ENCODE measurements at regions not wholly inside any gene's neighbourhood (a gene's known extent, or its start where the extent isn't known, plus 50 kb on each side); places are given as distances from the start of the nearest gene placed in this dataset.

DNA sequence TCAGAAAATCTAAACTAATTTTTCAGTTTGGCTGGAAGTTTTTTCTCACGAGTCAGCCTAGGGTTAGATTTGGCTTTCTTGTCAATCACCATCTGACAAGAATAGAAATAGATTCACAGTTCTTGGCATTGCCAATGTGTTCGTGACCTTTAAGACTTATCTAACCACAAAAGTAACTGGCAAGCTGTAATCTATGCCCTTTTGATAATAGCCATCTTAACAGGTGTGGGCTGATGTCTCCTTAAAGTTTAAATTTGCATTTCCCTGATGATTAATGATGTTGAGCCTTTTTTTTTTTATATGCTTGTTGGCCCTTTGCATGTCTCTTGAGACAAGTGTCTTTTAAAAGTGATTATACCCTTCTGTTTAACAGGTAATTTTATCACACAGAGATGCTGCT, 460.3 kb upstream of the PRKX start:
- TF ChIP-seq EZH2 (IDR thresholded peaks at IDR 0.05; ENCODE audit: borderline replicate concordance, control insufficient read depth, low read depth, low read length): no peak
- TF ChIP-seq JUNB (IDR thresholded peaks at IDR 0.05): no peak
- no peak for TF ChIP-seq TAF1 (IDR thresholded peaks at IDR 0.05; ENCODE audit: borderline replicate concordance, low read depth, low read length)
- TF ChIP-seq, protein P1, sequence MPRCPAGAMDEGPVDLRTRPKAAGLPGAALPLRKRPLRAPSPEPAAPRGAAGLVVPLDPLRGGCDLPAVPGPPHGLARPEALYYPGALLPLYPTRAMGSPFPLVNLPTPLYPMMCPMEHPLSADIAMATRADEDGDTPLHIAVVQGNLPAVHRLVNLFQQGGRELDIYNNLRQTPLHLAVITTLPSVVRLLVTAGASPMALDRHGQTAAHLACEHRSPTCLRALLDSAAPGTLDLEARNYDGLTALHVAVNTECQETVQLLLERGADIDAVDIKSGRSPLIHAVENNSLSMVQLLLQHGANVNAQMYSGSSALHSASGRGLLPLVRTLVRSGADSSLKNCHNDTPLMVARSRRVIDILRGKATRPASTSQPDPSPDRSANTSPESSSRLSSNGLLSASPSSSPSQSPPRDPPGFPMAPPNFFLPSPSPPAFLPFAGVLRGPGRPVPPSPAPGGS (IDR thresholded peaks at IDR 0.05; ENCODE audit: borderline replicate concordance, insufficient read depth, low read depth, low read length, poor library complexity, severe bottlenecking): no peak
- TF ChIP-seq, protein P2, sequence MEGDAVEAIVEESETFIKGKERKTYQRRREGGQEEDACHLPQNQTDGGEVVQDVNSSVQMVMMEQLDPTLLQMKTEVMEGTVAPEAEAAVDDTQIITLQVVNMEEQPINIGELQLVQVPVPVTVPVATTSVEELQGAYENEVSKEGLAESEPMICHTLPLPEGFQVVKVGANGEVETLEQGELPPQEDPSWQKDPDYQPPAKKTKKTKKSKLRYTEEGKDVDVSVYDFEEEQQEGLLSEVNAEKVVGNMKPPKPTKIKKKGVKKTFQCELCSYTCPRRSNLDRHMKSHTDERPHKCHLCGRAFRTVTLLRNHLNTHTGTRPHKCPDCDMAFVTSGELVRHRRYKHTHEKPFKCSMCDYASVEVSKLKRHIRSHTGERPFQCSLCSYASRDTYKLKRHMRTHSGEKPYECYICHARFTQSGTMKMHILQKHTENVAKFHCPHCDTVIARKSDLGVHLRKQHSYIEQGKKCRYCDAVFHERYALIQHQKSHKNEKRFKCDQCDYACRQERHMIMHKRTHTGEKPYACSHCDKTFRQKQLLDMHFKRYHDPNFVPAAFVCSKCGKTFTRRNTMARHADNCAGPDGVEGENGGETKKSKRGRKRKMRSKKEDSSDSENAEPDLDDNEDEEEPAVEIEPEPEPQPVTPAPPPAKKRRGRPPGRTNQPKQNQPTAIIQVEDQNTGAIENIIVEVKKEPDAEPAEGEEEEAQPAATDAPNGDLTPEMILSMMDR (IDR thresholded peaks at IDR 0.05 in 2 of 3, conservative IDR thresholded peaks at IDR 0.05 in 1 of 3; ENCODE audit: control insufficient read depth in 2 of 3, extremely low read depth in 1 of 3, insufficient read depth in 1 of 3, low read depth in 3 of 3, low read length in 3 of 3): no peak
- TF ChIP-seq ZNF384 (IDR thresholded peaks at IDR 0.05; ENCODE audit: borderline replicate concordance, low read depth, low read length): no peak
- TF ChIP-seq, protein P3, sequence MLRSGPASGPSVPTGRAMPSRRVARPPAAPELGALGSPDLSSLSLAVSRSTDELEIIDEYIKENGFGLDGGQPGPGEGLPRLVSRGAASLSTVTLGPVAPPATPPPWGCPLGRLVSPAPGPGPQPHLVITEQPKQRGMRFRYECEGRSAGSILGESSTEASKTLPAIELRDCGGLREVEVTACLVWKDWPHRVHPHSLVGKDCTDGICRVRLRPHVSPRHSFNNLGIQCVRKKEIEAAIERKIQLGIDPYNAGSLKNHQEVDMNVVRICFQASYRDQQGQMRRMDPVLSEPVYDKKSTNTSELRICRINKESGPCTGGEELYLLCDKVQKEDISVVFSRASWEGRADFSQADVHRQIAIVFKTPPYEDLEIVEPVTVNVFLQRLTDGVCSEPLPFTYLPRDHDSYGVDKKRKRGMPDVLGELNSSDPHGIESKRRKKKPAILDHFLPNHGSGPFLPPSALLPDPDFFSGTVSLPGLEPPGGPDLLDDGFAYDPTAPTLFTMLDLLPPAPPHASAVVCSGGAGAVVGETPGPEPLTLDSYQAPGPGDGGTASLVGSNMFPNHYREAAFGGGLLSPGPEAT (IDR thresholded peaks at IDR 0.05; ENCODE audit: low read depth): no peak
- TF ChIP-seq RFX5 (IDR thresholded peaks at IDR 0.05; ENCODE audit: low read depth, low read length): no peak
- TF ChIP-seq, protein P4, sequence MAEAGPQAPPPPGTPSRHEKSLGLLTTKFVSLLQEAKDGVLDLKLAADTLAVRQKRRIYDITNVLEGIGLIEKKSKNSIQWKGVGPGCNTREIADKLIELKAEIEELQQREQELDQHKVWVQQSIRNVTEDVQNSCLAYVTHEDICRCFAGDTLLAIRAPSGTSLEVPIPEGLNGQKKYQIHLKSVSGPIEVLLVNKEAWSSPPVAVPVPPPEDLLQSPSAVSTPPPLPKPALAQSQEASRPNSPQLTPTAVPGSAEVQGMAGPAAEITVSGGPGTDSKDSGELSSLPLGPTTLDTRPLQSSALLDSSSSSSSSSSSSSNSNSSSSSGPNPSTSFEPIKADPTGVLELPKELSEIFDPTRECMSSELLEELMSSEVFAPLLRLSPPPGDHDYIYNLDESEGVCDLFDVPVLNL (IDR thresholded peaks at IDR 0.05; ENCODE audit: low read depth, low read length): no peak
- no peak for TF ChIP-seq FOXM1 (IDR thresholded peaks at IDR 0.05; ENCODE audit: low read depth, low read length)

Data from GM12878 (cell line).